Gastrocnemius medialis (tissue), 4 donors: ENCODE measurements at regions not wholly inside any gene's neighbourhood (a gene's known extent, or its start where the extent isn't known, plus 50 kb on each side); places are given as distances from the start of the nearest gene placed in this dataset.

Source experiments
- CTCF ChIP-seq, 5 experiments: fragments of 450-650 bp in 3 of 5; fragments of 200-600 bp in 2 of 5; sonication (generic) in 2 of 5; IDR thresholded peaks in 4 of 5; conservative IDR thresholded peaks in 1 of 5; 1 replicate in 4 of 5; 2 replicates in 1 of 5; pipeline ENCODE4 v1.5.1; 2016 to 2019; ENCODE audit warnings: antibody characterized with exemption in 5 of 5, mild to moderate bottlenecking in 3 of 5, moderate library complexity in 3 of 5
- POLR2A ChIP-seq, 2 donors: fragments of 450-650 bp; IDR thresholded peaks; one replicate each; pipeline ENCODE4 v1.6.1; 2017; ENCODE audit warnings: antibody characterized with exemption in 2 of 2, mild to moderate bottlenecking in 2 of 2, moderate library complexity in 2 of 2

GRCh38 chr19:31572102-31572975 lies 223.1 kb upstream of the TSHZ3 start:
- no peak for TF ChIP-seq CTCF (IDR thresholded peaks at IDR 0.05 in 4 of 5, conservative IDR thresholded peaks at IDR 0.05 in 1 of 5)
- no peak for TF ChIP-seq POLR2A (IDR thresholded peaks at IDR 0.05)
